ENCODE measurements at regions not wholly inside any gene's neighbourhood (a gene's known extent, or its start where the extent isn't known, plus 50 kb on each side); places are given as distances from the start of the nearest gene placed in this dataset.
A peak's percentile ranks its signal among the peaks of the same experiment; 100 is the strongest.

DNA sequence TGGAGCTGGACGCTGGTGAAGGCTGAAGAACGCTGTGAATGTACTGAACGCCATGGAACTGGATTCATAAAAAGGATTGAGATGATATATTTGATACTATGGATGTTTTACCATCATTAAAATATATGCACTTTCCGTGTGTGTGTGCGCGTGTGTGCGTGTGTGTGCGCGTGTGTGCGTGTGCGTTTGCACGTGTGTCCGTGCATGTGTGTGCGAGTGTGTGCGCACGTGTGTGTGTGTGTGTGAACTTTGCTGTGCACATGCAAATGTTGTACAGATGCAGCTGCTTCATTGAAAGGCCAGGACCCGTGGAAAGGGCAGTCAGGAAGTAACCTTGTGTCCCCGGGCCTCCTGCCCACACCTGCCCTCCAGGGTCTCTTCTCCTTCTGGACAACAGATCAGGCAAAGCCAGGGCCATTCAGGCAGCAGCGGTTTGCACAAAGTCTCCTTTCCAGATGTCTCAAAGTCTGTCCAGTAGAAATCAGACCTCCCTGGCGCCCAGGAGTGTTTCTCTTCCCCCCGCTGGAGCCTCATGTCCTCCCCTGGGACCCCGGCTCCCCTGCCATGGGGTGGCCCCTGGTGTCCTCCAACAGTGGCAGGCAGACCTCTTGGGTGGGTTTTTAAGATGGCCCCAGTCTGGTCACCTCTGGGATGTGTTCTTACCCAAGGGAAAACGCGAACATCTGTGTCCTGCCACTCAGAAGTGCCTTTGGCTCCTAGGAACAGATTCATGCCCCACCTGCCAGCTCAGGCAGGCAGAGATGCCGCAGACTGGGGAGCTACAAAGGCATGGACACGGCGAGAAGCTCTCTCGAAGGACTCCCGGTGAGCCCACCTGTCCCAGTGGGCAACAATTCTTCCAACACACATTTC, 86.1 kb upstream of the GPC1 start:
- Mint-ChIP-seq H3K36me3 (ENCODE audit: low read depth) (no peaks in the 10 kb centered on the region), H3K4me1 (peaks cover 34% of the 10 kb centered on the region), H3K27ac (no peak overlapping the region), H3K27me3 (ENCODE audit: low read depth) (peaks cover 20% of the 10 kb centered on the region), H3K4me3 (no peak overlapping the region), H3K9me3 (peaks cover 12% of the 10 kb centered on the region)
- TF ChIP-seq, protein P1, sequence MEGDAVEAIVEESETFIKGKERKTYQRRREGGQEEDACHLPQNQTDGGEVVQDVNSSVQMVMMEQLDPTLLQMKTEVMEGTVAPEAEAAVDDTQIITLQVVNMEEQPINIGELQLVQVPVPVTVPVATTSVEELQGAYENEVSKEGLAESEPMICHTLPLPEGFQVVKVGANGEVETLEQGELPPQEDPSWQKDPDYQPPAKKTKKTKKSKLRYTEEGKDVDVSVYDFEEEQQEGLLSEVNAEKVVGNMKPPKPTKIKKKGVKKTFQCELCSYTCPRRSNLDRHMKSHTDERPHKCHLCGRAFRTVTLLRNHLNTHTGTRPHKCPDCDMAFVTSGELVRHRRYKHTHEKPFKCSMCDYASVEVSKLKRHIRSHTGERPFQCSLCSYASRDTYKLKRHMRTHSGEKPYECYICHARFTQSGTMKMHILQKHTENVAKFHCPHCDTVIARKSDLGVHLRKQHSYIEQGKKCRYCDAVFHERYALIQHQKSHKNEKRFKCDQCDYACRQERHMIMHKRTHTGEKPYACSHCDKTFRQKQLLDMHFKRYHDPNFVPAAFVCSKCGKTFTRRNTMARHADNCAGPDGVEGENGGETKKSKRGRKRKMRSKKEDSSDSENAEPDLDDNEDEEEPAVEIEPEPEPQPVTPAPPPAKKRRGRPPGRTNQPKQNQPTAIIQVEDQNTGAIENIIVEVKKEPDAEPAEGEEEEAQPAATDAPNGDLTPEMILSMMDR (IDR thresholded peaks at IDR 0.05; ENCODE audit: unreplicated experiment in 3 of 3) = no peak

DNA sequence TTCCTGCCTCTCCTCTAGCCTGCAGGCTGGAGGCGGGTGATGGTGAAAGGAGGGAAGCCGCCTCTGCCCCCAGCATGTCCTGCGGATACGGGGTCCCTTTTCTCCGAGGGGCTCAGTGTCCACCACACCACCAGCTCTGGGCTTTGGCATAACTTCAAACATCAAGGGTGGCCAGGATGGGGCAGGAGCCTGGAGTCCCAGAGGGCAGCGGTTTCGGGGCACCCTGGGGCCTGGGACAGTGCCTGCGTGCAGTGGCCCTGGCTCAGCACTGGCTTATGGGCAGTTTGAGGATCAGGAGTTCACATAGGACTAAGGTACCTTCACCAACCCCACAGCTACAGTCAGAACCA, 85.5 kb upstream of the GPC1 start:
- Mint-ChIP-seq H3K4me1 (peaks cover 34% of the 10 kb centered on the region), H3K4me3 (no peak overlapping the region)

DNA sequence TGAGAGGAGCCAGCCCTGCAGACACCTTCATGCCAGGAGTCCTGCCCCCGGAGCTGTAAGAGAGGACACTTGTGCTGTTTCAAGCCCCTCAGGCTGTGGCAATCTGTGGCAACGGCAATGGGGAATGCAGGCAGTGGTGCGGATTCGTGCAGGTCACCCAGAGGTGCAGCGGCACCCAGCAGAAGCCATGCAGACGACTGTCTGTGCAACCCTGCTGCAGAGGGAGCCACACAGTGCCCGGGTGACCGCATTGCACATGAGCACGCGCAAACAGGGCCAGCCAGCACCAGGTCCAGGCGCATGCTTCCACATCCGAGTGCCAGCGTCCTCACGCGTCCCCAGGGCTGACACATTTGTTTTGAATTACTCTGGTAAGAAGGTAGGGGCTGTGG, 84.8 kb upstream of the GPC1 start:
- peak overlapping the region in 1 of 3 experiments; percentile 21 for H3K4me3 Mint-ChIP-seq
- peaks cover 34% of the 10 kb centered on the region for H3K4me1 Mint-ChIP-seq
- H3K27me3 Mint-ChIP-seq (ENCODE audit: low read depth) = peaks cover 20% of the 10 kb centered on the region
- TF ChIP-seq, protein P1 (IDR thresholded peaks at IDR 0.05; ENCODE audit: unreplicated experiment in 3 of 3) = no peak
- H3K27ac Mint-ChIP-seq = peak overlapping the region in 2 of 3 experiments; percentile 62 to 80
- peaks cover under 1% of the 10 kb centered on the region for H3K9me3 Mint-ChIP-seq
- no peaks in the 10 kb centered on the region for H3K36me3 Mint-ChIP-seq (ENCODE audit: low read depth)

More for the DNA sequence above, 85.5 kb upstream of the GPC1 start:
- TF ChIP-seq, protein P1 (IDR thresholded peaks at IDR 0.05; ENCODE audit: unreplicated experiment in 3 of 3) = no peak
- Mint-ChIP-seq H3K9me3 (peaks cover 7% of the 10 kb centered on the region), H3K27ac (no peak overlapping the region), H3K27me3 (ENCODE audit: low read depth) (peaks cover 20% of the 10 kb centered on the region), H3K36me3 (ENCODE audit: low read depth) (no peaks in the 10 kb centered on the region)

DNA sequence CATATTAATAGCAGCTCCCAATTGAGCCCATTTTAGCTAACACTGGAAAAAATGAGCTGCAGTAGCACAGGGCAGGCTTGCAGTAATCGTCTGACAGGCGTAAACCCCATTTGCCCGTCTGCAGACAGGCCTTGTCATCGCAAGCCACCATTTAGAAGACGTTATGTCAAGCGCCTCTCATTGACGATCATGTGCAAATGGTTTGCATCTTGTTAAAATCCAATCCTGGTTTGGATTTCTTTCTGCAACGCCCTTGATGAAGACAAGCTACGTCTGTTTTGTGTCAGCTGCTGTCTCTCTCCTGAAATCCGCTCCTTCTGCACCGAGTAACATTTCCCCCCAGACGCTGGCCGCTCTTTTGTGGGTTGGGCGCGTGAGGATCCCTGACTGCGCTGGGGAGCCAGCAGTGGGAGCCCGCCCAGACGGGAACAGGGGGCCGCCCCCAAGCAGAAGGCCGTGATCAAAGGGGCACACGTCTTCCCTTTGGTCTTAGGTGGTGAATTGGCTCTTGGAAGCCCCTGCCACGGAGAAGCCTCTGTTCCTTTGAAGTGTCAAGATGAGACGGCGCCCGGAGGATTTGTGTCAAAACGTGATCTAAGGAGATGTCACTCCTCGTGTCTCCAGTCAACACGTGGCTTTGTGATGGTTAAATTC, 84.2 kb upstream of the GPC1 start:
- no peaks in the 10 kb centered on the region for H3K36me3 Mint-ChIP-seq (ENCODE audit: low read depth)
- H3K4me3 Mint-ChIP-seq = peak overlapping the region in 1 of 3 experiments; percentile 21
- TF ChIP-seq, protein P1 (IDR thresholded peaks at IDR 0.05; ENCODE audit: unreplicated experiment in 3 of 3) = no peak
- no peaks in the 10 kb centered on the region for H3K9me3 Mint-ChIP-seq
- peaks cover 23% of the 10 kb centered on the region for H3K27me3 Mint-ChIP-seq (ENCODE audit: low read depth)
- H3K4me1 Mint-ChIP-seq = peaks cover 34% of the 10 kb centered on the region
- peak overlapping the region in 2 of 3 experiments; percentile 62 to 80 for H3K27ac Mint-ChIP-seq

DNA sequence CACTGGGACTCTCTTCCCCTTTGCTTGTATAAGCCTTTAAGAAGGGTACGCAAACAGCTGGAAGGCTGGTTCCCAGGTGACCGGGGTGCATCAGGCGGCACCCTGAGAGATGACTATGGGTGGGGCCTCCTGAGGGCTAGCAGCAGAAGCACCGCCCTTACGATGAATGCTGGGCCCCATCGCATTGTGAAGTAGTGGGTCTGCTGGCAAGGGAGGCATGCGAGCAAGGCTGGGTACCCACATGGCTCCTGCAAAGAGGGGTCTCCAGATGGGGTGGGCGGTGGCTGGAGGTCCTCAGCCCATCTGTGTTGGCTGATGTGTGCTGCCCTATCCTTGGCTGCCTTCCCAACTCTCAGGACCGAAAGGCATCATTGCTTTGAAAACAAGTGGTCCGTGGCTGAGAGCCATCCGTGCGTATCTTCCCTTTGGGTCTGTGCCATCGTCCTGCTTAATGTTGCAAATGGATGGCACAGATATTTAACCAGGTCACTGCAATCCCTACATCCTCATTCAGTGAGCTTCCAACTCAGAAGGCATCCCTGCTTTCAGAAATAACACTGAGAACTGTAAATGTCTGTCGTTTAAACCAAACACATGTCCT, 83.5 kb upstream of the GPC1 start:
- H3K36me3 Mint-ChIP-seq (ENCODE audit: low read depth) = no peaks in the 10 kb centered on the region
- TF ChIP-seq, protein P1 (IDR thresholded peaks at IDR 0.05; ENCODE audit: unreplicated experiment in 3 of 3) = no peak
- H3K27me3 Mint-ChIP-seq (ENCODE audit: low read depth) = peaks cover 26% of the 10 kb centered on the region
- H3K27ac Mint-ChIP-seq = peak overlapping the region in 1 of 3 experiments; percentile 80
- no peaks in the 10 kb centered on the region for H3K9me3 Mint-ChIP-seq
- H3K4me1 Mint-ChIP-seq = peaks cover 34% of the 10 kb centered on the region
- H3K4me3 Mint-ChIP-seq = no peak overlapping the region
